ENCODE measurements at regions not wholly inside any gene's neighbourhood (a gene's known extent, or its start where the extent isn't known, plus 50 kb on each side); places are given as distances from the start of the nearest gene placed in this dataset.

DNA sequence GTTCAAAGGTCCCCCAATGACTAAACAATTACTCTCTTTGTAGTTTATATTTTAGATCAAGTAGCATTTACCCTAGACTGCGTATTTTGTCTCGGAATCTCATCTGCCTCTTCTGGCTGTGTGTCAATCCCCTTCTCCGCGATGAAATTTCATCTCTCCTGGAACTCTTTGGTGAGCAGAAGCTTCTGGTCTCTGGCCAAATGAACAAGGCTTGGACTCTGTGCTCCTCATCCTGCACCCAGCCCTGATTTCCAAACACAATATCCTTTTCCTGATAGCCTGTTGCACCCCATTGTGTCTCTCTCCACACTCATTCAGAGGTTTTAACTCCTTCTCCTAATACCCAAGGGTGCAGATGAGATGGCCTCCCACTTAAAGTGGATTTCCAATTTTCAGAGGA lies 609.4 kb upstream of the CDH5 start:
- no peaks in the 10 kb centered on the region for H3K36me3 ChIP-seq (ENCODE audit: control insufficient read depth, insufficient read depth, low read length)
- TF ChIP-seq, protein P1, sequence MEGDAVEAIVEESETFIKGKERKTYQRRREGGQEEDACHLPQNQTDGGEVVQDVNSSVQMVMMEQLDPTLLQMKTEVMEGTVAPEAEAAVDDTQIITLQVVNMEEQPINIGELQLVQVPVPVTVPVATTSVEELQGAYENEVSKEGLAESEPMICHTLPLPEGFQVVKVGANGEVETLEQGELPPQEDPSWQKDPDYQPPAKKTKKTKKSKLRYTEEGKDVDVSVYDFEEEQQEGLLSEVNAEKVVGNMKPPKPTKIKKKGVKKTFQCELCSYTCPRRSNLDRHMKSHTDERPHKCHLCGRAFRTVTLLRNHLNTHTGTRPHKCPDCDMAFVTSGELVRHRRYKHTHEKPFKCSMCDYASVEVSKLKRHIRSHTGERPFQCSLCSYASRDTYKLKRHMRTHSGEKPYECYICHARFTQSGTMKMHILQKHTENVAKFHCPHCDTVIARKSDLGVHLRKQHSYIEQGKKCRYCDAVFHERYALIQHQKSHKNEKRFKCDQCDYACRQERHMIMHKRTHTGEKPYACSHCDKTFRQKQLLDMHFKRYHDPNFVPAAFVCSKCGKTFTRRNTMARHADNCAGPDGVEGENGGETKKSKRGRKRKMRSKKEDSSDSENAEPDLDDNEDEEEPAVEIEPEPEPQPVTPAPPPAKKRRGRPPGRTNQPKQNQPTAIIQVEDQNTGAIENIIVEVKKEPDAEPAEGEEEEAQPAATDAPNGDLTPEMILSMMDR (conservative IDR thresholded peaks at IDR 0.05): no peak
- Mint-ChIP-seq H3K4me3 (no peak overlapping the region), H3K27ac (no peak overlapping the region), H3K36me3 (ENCODE audit: low read depth) (no peaks in the 10 kb centered on the region), H3K9me3 (no peaks in the 10 kb centered on the region), H3K4me1 (peaks cover 29% of the 10 kb centered on the region), H3K27me3 (ENCODE audit: insufficient read depth) (no peaks in the 10 kb centered on the region)
- no peak overlapping the region for H3K4me3 ChIP-seq (ENCODE audit: low read length)
- H3K9me3 ChIP-seq (ENCODE audit: control insufficient read depth, low read length): no peaks in the 10 kb centered on the region
- no peak overlapping the region for H3K27ac ChIP-seq (ENCODE audit: low read depth, low read length)
- WGBS, 2 experiments (ENCODE audit: insufficient coverage in 1 of 2, insufficient read length in 1 of 2): 94 to 95% methylated on average over 4 of the region's 4 CpGs
- H3K27me3 ChIP-seq (ENCODE audit: control insufficient read depth, insufficient read depth, low read length, poor library complexity, severe bottlenecking): no peaks in the 10 kb centered on the region
- H3K4me1 ChIP-seq (ENCODE audit: control insufficient read depth, insufficient read depth, low read length): peaks cover 18% of the 10 kb centered on the region
- no peak for DNase-seq
- no peak overlapping the region for H3K9ac ChIP-seq (ENCODE audit: extremely low read depth, low read length, poor library complexity, severe bottlenecking)

DNA sequence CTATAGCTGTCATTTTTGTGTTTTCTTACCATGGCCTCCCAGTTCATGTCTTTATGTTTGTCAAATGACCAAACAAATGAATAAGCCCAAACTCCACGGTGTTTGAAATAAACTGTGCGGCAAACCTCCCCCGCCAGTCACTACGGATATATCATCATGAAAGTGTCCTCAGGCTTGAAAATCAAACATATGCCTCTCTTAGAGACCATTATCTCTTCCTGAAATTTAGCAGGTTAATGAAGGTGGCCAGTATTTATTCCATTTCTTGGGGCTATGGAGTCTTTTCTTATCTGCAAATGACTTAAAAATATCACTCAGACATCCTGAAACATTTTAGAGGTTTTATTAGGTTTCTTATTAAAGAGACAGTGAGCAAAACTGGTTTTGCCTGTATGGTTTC lies 610.3 kb upstream of the CDH5 start:
- no peak for DNase-seq
- TF ChIP-seq, protein P1 (conservative IDR thresholded peaks at IDR 0.05): no peak
- Histone ChIP-seq H3K36me3 (ENCODE audit: control insufficient read depth, insufficient read depth, low read length) (no peaks in the 10 kb centered on the region), H3K27me3 (ENCODE audit: control insufficient read depth, insufficient read depth, low read length, poor library complexity, severe bottlenecking) (no peaks in the 10 kb centered on the region), H3K9me3 (ENCODE audit: control insufficient read depth, low read length) (no peaks in the 10 kb centered on the region), H3K27ac (ENCODE audit: low read depth, low read length) (no peak overlapping the region), H3K4me3 (ENCODE audit: low read length) (no peak overlapping the region), H3K9ac (ENCODE audit: extremely low read depth, low read length, poor library complexity, severe bottlenecking) (no peak overlapping the region), H3K4me1 (ENCODE audit: control insufficient read depth, insufficient read depth, low read length) (peaks cover 11% of the 10 kb centered on the region)
- H3K4me3 Mint-ChIP-seq: no peak overlapping the region
- no peaks in the 10 kb centered on the region for H3K27me3 Mint-ChIP-seq (ENCODE audit: insufficient read depth)
- no peak overlapping the region for H3K27ac Mint-ChIP-seq
- 86% methylated on average over 4 of the region's 4 CpGs; no CpG with 5 or more reads in 1 of the 2 experiments for WGBS, 2 experiments (ENCODE audit: insufficient coverage in 1 of 2, insufficient read length in 1 of 2)
- H3K4me1 Mint-ChIP-seq: peaks cover 26% of the 10 kb centered on the region
- no peaks in the 10 kb centered on the region for H3K9me3 Mint-ChIP-seq
- H3K36me3 Mint-ChIP-seq (ENCODE audit: low read depth): no peaks in the 10 kb centered on the region

DNA sequence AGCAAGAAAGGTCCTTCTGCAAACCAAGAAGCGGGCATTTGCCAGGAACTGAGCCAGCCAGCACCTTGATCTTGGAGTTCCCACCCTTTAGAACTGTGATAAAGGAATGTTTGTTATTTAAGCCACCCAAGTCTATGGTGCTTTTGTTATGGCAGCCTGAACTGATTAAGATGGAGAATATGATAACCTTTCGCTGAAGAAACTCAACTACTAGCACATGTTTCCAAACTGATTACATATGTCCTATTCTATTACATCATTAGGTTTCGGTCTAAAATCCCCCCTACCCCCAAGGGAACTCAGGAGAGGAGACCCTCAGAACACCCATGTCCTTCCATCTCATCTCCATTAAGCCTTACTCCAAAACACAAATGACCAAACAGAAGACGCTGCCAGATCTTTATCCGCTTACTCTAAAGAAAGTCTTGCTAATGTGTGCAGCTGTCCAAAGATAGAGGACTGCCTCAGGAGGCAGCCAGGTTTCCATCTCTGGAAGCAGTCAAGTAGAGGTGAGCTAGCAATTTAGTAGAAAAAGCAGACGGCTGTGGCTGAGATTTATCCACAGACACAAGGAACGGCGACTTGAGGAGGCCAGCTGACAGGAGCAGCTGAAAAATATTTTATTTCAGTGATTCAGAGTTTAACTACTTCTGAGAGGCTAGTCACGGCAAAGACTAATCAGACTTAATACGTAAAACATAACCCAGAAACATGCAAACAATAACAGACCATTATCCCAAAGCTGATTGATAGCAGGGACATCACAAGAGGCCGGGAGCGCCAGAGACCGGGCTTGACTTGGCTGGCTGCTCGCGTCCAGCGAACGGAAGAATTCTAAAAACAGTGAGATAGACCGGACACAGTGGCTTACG lies 611.4 kb upstream of the CDH5 start:
- H3K27ac ChIP-seq (ENCODE audit: low read depth, low read length): no peak overlapping the region
- TF ChIP-seq, protein P1 (conservative IDR thresholded peaks at IDR 0.05): no peak
- WGBS, 2 experiments (ENCODE audit: insufficient coverage in 1 of 2, insufficient read length in 1 of 2): 96 to 98% methylated on average over 9 to 19 of the region's 19 CpGs
- no peaks in the 10 kb centered on the region for H3K9me3 ChIP-seq (ENCODE audit: control insufficient read depth, low read length)
- no peak overlapping the region for H3K4me3 ChIP-seq (ENCODE audit: low read length)
- H3K4me1 ChIP-seq (ENCODE audit: control insufficient read depth, insufficient read depth, low read length): peaks cover 5% of the 10 kb centered on the region
- H3K27me3 ChIP-seq (ENCODE audit: control insufficient read depth, insufficient read depth, low read length, poor library complexity, severe bottlenecking): no peaks in the 10 kb centered on the region
- H3K9ac ChIP-seq (ENCODE audit: extremely low read depth, low read length, poor library complexity, severe bottlenecking): no peak overlapping the region
- no peak overlapping the region for H3K4me3 Mint-ChIP-seq
- DNase-seq: no peak
- H3K9me3 Mint-ChIP-seq: no peaks in the 10 kb centered on the region
- H3K36me3 Mint-ChIP-seq (ENCODE audit: low read depth): no peaks in the 10 kb centered on the region
- peaks cover 15% of the 10 kb centered on the region for H3K4me1 Mint-ChIP-seq
- H3K36me3 ChIP-seq (ENCODE audit: control insufficient read depth, insufficient read depth, low read length): no peaks in the 10 kb centered on the region
- no peaks in the 10 kb centered on the region for H3K27me3 Mint-ChIP-seq (ENCODE audit: insufficient read depth)
- H3K27ac Mint-ChIP-seq: no peak overlapping the region

Measured in endodermal cell (in vitro differentiated cells).